Brain pericyte (primary cell): ENCODE measurements at regions not wholly inside any gene's neighbourhood (a gene's known extent, or its start where the extent isn't known, plus 50 kb on each side); places are given as distances from the start of the nearest gene placed in this dataset.

Experiments used
- DNase-seq: peaks from one replicate; pipeline ENCODE4 v3.0.0-alpha.2; 2012; ENCODE audit warnings: low read depth, low spot score

DNA sequence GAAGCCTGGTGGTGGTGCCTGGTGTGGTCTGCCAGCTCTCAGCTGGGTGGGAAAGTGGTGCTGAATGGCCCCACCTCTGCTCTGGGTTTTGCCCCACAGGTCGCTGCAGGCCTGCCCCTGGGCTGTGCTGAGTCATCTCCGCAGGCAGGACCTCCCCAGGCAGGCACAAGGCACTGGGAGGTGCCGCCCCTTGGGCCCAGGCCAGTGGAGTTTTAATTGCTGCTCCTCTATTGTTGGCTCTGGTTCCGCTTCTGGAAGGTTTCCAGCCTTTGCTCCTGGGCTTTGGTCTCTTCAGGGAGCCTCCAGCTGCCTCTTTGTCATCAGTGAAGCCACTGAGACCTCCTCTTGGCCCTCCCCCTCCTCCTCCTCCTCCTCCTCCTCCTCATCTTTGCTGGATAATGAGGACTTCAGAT, 180.3 kb upstream of the GRB10 start:
- peak; percentile 81 for DNase-seq

DNA sequence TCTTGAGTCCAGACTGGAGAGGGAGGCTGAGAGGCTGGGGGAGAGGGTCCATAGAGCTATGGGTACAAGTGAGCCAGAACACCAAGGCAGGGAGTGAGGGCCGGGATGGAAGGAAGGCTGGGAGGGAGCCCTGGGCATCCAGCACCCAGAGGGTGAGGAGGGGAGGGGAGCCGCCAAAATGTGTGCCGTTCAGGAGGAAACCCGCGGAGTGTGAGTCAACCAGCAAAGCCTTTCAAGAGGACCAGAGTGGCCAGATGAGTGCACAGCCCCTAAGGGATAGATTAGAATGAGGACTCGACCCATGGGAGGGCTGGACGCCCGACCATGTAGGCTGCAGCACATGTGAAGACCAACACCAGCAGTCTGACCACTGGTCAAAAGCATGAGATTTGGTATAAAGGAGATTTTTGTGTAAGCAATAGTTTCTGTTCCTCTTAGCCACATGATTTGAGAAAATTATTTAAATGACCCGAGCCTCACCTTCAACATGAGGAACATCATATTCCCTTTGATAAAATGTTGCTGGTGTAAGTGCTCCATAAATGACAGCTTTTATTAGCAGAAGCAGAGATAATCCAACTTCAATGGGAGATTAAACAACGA, 179.7 kb upstream of the GRB10 start:
- DNase-seq, result no peak

GRCh38 chr7:50960621-50961310, 178.1 kb upstream of the GRB10 start:
- no peak for DNase-seq

- no peak for DNase-seq
Observed at GRCh38 chr7:50959991-50960390, 177.3 kb upstream of the GRB10 start.

- DNase-seq, result no peak
Observed at GRCh38 chr7:50959560-50959959, 176.9 kb upstream of the GRB10 start.

DNA sequence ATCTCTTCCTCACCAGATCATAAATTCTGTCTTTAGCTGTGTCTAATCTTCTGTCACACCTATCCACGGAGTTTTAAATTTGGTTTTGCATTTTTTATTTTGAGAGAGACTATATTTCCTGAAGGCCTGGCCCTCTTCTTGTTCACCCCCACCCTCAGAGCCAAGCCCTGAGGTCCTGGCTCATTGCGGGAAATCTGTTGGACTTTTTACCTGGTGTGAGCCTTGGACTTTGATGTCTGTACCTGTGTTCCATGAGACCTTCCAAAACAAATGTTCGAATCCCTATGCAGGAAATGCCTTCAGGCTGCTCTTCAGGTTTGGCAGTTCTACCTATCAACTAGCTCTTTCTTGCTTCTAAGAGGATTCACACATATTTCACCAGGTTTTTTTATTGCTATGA, 175.2 kb upstream of the GRB10 start:
- no peak for DNase-seq

DNA sequence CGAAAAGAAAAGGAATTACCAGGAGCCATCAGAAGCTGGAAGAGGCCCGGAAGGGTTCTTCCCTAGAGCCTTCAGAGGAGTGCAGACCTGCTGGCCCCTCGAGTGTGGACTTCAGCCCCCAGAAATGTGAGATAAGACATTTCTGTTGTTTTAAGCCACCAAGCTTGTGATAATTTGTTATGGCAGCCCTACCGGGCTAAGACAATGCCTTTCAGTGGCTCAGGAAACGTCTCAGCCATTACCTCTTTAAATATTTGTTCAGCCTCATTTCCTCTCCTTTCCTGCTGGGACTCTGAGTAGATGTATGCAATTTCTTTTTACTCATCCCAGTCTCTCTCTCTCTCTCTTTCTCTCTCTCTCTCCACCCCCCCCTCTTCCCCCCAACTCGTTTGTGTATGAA, 174.7 kb upstream of the GRB10 start:
- DNase-seq, result no peak

DNA sequence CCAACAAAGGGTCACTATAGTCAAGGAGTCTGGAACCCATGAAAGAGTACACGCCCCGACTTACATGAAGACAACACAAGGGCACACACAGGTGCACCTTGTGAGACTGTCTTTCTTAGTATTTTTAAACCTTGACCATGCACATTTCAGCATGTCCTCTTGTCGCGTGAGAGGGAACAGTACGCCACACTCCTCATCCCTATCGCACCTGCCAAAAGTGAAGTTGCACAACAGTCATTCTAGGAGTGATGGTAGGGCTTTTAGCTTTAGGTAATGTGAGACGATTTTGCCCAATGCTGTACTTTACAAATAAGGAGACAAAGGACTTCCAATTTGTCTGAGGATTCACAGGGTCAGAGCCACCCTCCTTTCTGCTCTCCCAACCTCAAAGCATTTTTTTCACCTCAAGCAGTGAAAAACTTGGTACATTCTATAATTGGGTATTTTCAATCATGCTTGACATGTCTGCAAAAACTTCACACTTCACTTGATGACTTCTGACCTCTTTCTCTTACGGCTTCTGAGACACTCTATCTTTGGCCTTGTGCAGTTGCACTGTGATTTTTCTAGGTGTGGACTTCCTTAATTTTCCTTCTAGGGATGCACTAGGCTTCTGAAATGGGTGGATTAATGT, 173.9 kb upstream of the GRB10 start:
- no peak for DNase-seq

DNA sequence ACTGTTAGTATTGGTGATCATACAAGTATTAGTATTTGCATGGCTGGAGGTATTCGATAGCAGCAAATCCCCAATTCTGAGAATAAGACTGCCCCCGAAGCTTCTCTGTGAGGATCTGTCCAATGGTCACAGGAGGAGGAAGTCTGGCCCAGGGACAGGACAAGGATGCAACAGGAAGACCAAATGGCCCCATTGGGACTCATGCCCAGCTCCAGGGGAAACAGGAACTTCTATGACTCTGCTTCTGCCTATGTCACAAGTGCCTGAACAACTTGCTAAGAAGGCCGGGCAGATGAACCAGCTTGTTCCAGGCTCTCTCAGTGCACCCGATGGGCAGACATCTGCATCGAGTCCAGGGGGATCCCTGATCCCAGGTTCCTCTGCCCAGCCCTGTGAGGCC, 172.0 kb upstream of the GRB10 start:
- no peak for DNase-seq

GRCh38 chr7:50954245-50954644, 171.5 kb upstream of the GRB10 start:
- no peak for DNase-seq

GRCh38 chr7:50953820-50954219, 171.1 kb upstream of the GRB10 start:
- no peak for DNase-seq

GRCh38 chr7:50953303-50953702, 170.6 kb upstream of the GRB10 start:
- DNase-seq, result no peak

DNA sequence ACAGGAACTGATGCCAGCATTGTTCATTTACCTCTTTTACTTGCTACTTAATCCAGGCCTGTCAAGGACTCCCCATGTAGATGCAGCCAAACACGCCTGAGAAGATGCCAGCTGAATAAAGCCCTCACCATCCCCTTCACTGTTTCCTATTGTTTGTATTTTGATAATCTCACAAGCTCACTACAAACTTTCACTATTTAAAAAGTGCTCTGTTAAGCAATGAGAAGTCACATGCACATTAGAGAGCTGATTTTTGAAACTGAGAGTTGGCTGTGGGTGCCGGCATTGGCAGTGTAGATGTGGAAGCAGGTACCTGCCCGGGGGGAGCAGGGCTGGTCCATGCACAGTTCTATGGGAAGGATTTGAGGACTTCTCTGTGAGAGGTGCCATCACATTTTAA, 169.8 kb upstream of the GRB10 start:
- DNase-seq, result no peak

DNA sequence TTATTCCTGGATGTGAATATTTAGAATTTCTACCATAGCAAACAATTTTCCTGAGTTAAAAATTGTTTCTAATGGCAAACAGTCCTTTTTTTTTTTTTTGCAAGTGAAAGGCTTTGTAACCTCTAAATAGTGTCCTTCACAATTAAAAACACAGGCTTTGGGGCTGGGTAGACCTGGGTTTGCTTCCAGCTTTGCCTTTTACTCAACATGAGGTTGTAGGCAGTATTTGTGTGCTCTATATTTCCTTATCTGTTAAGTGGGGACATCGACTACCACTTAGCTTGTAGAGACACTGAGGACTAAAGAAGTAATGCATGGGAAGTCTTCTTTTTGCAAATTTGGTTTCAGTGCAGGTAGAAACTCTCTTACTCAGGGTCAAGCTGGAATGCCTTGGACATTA, 169.4 kb upstream of the GRB10 start:
- DNase-seq, result no peak

DNA sequence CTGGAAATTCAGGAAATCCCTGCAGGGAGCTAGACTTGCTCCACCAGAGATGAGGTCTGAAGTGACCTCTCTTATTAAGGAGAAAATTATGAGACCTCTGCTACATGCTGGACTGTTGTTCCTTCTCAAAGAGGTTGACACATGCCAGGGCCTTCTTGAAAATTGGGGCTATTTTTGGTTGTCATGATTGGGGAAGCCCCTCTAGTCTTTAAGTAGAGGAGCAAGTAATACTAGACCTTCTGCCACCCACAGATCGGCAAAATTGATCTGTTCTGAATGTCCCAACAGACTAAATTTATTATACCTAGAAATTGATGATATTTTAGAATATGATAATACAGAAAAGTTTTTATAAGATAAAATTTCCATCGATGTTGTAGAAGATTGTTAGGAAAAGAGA, 160.8 kb upstream of the GRB10 start:
- DNase-seq, result no peak

GRCh38 chr7:50941525-50941924, 158.8 kb upstream of the GRB10 start:
- DNase-seq, result no peak

DNA sequence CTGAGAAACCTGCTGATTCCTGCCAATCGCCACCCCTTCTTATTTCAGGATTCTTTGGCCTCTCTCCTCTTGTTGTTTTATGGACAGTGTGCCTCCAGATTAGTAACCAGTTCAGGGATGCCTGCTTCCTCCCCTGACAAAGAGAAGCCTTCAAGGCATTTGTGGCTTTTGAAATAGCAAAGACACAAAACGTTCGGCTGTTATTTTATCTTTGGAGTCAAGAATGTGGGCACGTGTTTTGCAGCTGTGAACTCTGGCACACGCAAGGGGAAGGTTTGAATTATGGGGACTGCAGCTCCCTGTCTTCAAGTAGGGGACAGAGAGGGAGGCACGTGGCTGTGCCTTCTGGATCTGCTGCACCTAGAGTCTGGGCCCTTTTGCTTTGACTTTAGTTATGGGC, 157.9 kb upstream of the GRB10 start:
- no peak for DNase-seq

- no peak for DNase-seq
Observed at GRCh38 chr7:50939021-50939420, 156.3 kb upstream of the GRB10 start.

DNA sequence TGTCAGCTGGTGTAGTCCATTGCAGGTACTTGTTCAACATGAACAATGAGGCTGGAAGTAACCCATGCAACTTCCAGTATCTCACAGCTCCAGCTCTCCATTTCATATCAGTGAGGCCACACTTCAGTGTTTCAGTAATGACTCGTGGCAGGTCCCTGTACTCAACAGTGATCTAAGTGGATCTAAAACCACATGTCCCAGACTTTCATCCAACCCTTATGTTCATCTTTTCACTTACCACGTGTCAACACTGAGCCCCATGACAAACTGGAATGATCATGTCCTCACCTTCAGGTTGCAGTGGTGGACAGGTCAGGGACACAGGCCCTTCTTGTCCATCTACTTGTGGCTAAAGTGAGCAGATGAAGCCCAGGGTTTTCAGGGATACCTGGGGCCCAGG, 155.0 kb upstream of the GRB10 start:
- no peak for DNase-seq

DNA sequence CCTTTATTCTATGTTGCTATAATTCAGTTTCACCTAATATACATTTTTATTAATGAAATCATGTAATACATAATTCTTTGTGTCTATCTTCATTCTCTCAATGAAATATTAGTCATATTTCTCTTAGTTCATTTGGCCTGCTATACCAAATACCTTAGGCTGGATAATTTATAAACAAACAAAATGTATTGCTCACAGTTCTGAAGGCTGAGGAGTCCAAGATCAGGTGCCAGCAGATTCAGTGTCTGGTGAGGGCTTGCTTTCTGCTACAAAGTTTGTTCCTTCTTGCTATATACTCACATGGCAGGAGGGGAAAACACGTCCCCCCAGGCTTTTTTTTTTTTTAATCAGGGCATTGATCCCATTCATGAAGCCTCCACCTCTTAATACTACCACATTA, 143.4 kb upstream of the GRB10 start:
- no peak for DNase-seq

DNA sequence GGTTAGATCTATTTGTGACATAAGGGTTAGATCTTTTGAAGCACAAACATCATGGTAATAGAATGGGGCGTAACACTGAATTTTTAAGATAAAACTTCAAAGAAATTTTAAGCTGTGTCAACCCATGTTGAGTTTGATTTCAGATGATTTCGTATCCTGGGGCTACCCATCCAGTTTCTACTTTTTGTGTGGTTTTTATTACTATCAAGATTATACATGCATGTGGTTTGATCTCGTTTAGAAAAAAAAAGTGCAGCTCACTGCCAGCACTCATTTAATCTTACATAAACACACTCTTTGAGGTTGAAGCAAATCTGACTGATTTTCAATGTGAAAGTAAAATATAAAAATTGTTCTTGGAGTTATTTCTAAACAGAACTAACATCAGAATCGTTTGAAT, 140.8 kb upstream of the GRB10 start:
- no peak for DNase-seq

DNA sequence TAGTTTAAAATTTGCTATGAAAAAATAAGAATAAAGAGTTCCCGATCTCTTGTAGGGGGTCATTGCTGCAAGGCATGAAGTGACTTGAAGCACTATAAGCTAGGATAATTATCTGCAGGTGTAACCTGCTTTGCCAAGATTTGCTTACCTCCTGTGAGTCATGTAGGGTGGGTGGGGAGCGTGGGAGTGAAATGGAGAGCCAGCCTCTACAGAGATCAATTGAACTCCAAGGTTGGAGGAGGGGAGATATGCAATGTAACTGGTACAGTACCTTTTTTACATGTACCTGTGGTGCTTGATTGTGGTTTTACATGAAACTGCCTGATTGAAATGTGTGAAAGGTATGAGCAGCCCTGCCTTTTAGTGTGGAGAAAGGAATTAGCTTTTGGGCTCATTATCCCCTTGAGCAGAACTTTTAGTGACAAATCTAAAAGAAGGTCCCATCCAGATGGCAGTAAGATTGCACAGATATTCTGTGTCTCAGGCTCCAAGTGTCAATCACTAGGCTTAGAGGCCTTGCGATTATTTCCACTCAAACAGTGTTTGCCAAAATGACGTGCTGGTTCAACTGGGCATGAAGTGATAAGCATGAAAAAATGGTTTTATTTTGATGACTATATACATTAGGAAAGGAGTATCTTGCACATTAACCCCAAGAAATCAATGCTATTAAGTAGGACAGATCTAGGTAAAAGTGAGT, 138.6 kb upstream of the GRB10 start:
- no peak for DNase-seq
